AG10803 (cell line): ENCODE measurements at regions not wholly inside any gene's neighbourhood (a gene's known extent, or its start where the extent isn't known, plus 50 kb on each side); places are given as distances from the start of the nearest gene placed in this dataset.

ENCODE experiments used
- DNase-seq: peaks from one replicate; pipeline ENCODE4 v3.0.0; 2010; ENCODE audit warnings: low read depth
- H3K4me3 ChIP-seq: 2 replicates; pipeline ENCODE4 v1.5.1; 2011; ENCODE audit warnings: mild to moderate bottlenecking, low read length, control low read depth
- TF ChIP-seq, protein P1 (sequence below): conservative IDR thresholded peaks from 2 replicates; pipeline ENCODE4 v1.5.1; 2011; ENCODE audit warnings: mild to moderate bottlenecking, low read length, control low read depth, inconsistent platforms

GRCh38 chr9:18006591-18006990 lies 427.7 kb downstream of the SH3GL2 start:
- no peak for DNase-seq
- no peak overlapping the region for H3K4me3 ChIP-seq
- TF ChIP-seq, protein P1, sequence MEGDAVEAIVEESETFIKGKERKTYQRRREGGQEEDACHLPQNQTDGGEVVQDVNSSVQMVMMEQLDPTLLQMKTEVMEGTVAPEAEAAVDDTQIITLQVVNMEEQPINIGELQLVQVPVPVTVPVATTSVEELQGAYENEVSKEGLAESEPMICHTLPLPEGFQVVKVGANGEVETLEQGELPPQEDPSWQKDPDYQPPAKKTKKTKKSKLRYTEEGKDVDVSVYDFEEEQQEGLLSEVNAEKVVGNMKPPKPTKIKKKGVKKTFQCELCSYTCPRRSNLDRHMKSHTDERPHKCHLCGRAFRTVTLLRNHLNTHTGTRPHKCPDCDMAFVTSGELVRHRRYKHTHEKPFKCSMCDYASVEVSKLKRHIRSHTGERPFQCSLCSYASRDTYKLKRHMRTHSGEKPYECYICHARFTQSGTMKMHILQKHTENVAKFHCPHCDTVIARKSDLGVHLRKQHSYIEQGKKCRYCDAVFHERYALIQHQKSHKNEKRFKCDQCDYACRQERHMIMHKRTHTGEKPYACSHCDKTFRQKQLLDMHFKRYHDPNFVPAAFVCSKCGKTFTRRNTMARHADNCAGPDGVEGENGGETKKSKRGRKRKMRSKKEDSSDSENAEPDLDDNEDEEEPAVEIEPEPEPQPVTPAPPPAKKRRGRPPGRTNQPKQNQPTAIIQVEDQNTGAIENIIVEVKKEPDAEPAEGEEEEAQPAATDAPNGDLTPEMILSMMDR, result no peak

DNA sequence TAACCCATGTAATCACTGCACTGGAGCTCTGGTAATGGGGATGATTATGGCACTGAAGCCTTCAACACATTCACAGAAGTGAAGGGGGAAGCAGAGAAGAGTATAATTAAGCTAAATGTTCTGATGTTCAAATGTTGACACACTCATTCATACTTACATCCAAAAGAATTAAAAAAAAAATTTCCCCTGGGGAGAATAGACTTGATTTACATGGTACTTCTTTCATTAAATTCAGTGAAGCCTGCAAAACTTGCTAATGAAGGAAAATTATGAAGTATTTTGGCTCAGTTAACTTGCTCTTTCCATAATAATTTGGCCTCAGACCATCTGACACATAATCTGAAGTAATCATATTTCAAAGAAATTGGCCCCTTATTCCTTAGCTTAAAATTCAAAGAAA lies 428.8 kb downstream of the SH3GL2 start:
- no peak overlapping the region for H3K4me3 ChIP-seq
- no peak for DNase-seq
- TF ChIP-seq, protein P1, result no peak

GRCh38 chr9:18009902-18010301 lies 431.0 kb downstream of the SH3GL2 start:
- no peak overlapping the region for H3K4me3 ChIP-seq
- TF ChIP-seq, protein P1, result no peak
- DNase-seq, result no peak

DNA sequence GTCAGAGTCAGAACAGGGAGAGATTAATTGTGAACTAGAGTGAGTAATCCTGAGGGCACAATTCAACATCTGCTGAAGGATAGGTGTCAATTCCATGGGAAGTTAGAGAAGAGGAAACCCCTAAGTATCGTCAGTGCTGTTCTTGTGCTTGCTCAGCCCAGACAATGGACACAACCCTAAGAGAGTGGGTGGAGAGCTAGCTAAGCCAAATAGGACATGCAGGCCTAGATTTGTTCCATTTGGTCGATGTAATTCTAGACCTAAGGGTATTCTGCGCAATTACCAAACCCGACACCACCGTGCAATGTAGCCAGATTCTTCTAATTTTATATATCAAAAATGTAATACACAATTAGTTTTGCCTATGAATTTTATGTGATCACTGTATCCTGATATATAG lies 431.6 kb downstream of the SH3GL2 start:
- no peak overlapping the region for H3K4me3 ChIP-seq
- DNase-seq, result no peak
- TF ChIP-seq, protein P1, result no peak

- no peak for DNase-seq
- no peak overlapping the region for H3K4me3 ChIP-seq
- TF ChIP-seq, protein P1, result no peak
These were observed 433.3 kb downstream of the SH3GL2 start for GRCh38 chr9:18012170-18012569.

DNA sequence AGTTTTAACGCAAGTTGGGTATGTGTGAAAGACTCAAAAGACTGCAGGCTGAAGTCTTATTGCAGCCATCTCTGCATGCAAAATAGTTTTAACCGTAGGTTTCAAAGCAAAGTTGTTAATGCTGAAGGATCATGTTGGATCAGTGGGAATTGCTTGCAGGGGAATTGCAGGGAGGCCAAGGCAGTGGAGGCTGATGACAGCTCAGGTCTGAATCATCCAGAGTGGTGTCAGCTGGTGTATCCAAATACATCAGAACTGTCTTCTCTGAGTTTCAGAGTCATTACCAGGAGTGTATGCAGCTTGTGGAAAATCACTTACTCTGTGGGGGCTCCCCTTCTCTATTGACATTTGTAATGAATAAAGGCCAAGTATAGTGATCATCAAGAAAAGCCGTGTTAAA lies 435.7 kb downstream of the SH3GL2 start:
- no peak for DNase-seq
- TF ChIP-seq, protein P1, result no peak
- H3K4me3 ChIP-seq, result no peak overlapping the region

DNA sequence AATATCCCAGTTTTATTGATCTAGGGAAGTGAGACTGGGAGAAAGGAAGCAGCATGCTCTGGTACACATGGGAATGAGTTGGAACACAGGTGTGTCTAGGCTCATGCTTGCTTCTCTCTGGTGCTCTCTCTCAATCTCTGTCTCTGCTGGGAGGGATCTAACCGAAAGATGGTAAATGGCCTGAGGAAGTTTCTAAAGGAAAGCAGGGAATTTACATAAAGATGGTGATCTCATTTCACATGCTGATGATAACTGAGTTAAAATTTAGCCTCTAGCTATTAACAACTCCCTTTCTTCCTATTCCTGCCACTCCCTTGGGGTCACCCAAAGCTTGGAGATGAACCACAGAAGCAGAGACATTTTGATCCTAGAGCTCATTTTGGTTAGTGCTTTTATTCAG lies 436.2 kb downstream of the SH3GL2 start:
- H3K4me3 ChIP-seq, result no peak overlapping the region
- TF ChIP-seq, protein P1, result no peak
- DNase-seq, result no peak
